ENCODE measurements at regions not wholly inside any gene's neighbourhood (a gene's known extent, or its start where the extent isn't known, plus 50 kb on each side); places are given as distances from the start of the nearest gene placed in this dataset.

- no peak for TF ChIP-seq CTCF (IDR thresholded peaks at IDR 0.05)
- no peaks in the 10 kb centered on the region for H3K36me3 Mint-ChIP-seq
- H3K4me3 Mint-ChIP-seq: no peak overlapping the region
- Histone ChIP-seq H3K36me3 (replicated peaks in 1 of 2; ENCODE audit: control insufficient read depth in 1 of 2, insufficient read depth in 2 of 2, low read length in 2 of 2) (no peaks in the 10 kb centered on the region), H3K79me2 (ENCODE audit: insufficient read depth, low read length) (no peaks in the 10 kb centered on the region), H3K27ac (ENCODE audit: low read depth in 1 of 2, low read length in 2 of 2) (no peak overlapping the region), H3K4me2 (replicated peaks; ENCODE audit: extremely low read depth, low read length, poor library complexity, severe bottlenecking) (no peak overlapping the region), H3K9me3 (replicated peaks in 1 of 2; ENCODE audit: control insufficient read depth in 1 of 2, insufficient read depth in 1 of 2, low read length in 2 of 2) (no peaks in the 10 kb centered on the region), H3K4me3 (replicated peaks in 1 of 3; ENCODE audit: low read depth in 2 of 3, low read length in 3 of 3) (no peak overlapping the region), H4K20me1 (ENCODE audit: insufficient read depth, low read length) (no peaks in the 10 kb centered on the region), H3K9ac (ENCODE audit: insufficient read depth, low read length, poor library complexity, severe bottlenecking) (no peak overlapping the region), H3K4me1 (ENCODE audit: control insufficient read depth in 1 of 2, insufficient read depth in 2 of 2, low read length in 2 of 2) (no peaks in the 10 kb centered on the region), H2AFZ (ENCODE audit: insufficient read depth, low read depth, low read length, poor library complexity, severe bottlenecking) (no peak overlapping the region), H3K27me3 (ENCODE audit: control insufficient read depth in 2 of 2, insufficient read depth in 2 of 2, low read length in 2 of 2) (no peaks in the 10 kb centered on the region)
- intact Hi-C loops (cut with micrococcal nuclease): no loop called here
- no peak for DNase-seq
- WGBS (ENCODE audit: insufficient coverage): no CpG with 5 or more reads among the region's 2 CpGs
- H3K27ac Mint-ChIP-seq: no peak overlapping the region
- H3K4me1 Mint-ChIP-seq: no peaks in the 10 kb centered on the region
- peaks cover 0 to 1% (median 0%) of the 10 kb centered on the region in 7 donors for H3K9me3 Mint-ChIP-seq
- peaks cover 1 to 8% (median 3%) of the 10 kb centered on the region in 3 donors for H3K27me3 Mint-ChIP-seq (ENCODE audit: low read depth in 3 of 3)
These were observed 263.5 kb upstream of the SIX2 start for GRCh38 chr2:45272549-45273265.

DNA sequence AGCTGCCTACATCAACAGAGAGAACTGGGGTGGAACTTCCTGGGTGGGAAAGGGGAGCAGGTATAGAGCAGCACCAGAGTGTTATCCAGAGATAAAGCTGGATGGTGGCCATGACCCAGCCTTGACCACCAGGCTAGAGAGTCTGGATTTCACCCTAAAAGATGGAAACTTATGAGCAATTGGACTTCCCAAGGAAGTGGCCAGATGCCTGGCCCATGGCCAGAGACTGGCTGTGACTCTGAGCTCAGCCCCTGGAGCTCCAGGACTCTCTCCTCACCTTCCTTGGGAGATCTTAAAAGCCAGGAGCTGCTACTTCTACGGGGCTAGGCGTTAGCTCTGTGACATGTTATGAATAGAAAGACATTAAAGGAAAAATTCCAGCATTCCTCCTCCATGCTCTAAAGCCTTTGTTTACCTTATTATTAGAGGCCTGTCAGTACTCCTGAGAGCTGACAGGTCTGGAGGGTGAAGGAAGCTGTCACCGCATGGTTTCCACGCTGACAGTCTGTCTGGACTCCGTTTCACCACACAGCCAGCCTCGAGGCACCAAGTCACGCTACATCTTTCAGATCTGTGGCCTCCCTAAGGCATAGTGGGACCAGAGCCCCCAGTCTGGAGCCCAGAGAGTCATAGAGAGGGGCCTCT lies 260.0 kb upstream of the SIX2 start:
- H3K36me3 Mint-ChIP-seq: no peaks in the 10 kb centered on the region
- no peak for TF ChIP-seq CTCF (IDR thresholded peaks at IDR 0.05)
- DNase-seq: no peak
- H3K4me3 Mint-ChIP-seq: no peak overlapping the region
- Histone ChIP-seq H3K36me3 (replicated peaks in 1 of 2; ENCODE audit: control insufficient read depth in 1 of 2, insufficient read depth in 2 of 2, low read length in 2 of 2) (no peaks in the 10 kb centered on the region), H3K79me2 (ENCODE audit: insufficient read depth, low read length) (no peaks in the 10 kb centered on the region), H3K4me3 (replicated peaks in 1 of 3; ENCODE audit: low read depth in 2 of 3, low read length in 3 of 3) (no peak overlapping the region), H3K27me3 (ENCODE audit: control insufficient read depth in 2 of 2, insufficient read depth in 2 of 2, low read length in 2 of 2) (no peaks in the 10 kb centered on the region), H2AFZ (ENCODE audit: insufficient read depth, low read depth, low read length, poor library complexity, severe bottlenecking) (no peak overlapping the region), H3K9ac (ENCODE audit: insufficient read depth, low read length, poor library complexity, severe bottlenecking) (no peak overlapping the region), H3K9me3 (replicated peaks in 1 of 2; ENCODE audit: control insufficient read depth in 1 of 2, insufficient read depth in 1 of 2, low read length in 2 of 2) (no peaks in the 10 kb centered on the region), H3K27ac (ENCODE audit: low read depth in 1 of 2, low read length in 2 of 2) (no peak overlapping the region), H3K4me1 (ENCODE audit: control insufficient read depth in 1 of 2, insufficient read depth in 2 of 2, low read length in 2 of 2) (no peaks in the 10 kb centered on the region), H4K20me1 (ENCODE audit: insufficient read depth, low read length) (no peaks in the 10 kb centered on the region), H3K4me2 (replicated peaks; ENCODE audit: extremely low read depth, low read length, poor library complexity, severe bottlenecking) (no peak overlapping the region)
- no peak overlapping the region for H3K27ac Mint-ChIP-seq
- 95% methylated on average over 5 of the region's 7 CpGs for WGBS (ENCODE audit: insufficient coverage)
- intact Hi-C loops (cut with micrococcal nuclease): no loop called here
- H3K9me3 Mint-ChIP-seq: no peaks in the 10 kb centered on the region
- H3K27me3 Mint-ChIP-seq (ENCODE audit: low read depth in 3 of 3): peaks cover 1 to 9% (median 2%) of the 10 kb centered on the region in 3 donors
- H3K4me1 Mint-ChIP-seq: no peaks in the 10 kb centered on the region

All from CD14-positive monocyte (primary cell).